Right renal pelvis (tissue), 4 donors: ENCODE measurements at regions not wholly inside any gene's neighbourhood (a gene's known extent, or its start where the extent isn't known, plus 50 kb on each side); places are given as distances from the start of the nearest gene placed in this dataset.

Experiments
- DNase-seq, 4 donors: peaks; one replicate each; pipeline ENCODE4 v3.0.0-alpha.2; 2013; ENCODE audit warnings: low read depth in 4 of 4, low spot score in 3 of 4, missing footprints in 1 of 4

GRCh38 chr6:1545654-1546053 lies 64.1 kb upstream of the FOXC1 start:
- no peak for DNase-seq

GRCh38 chr6:1547785-1548184 lies 61.9 kb upstream of the FOXC1 start:
- no peak for DNase-seq

- DNase-seq = no peak
Observed at GRCh38 chr6:1551249-1551648, 58.5 kb upstream of the FOXC1 start.

GRCh38 chr6:1552296-1552761 lies 57.4 kb upstream of the FOXC1 start:
- DNase-seq = no peak

- no peak for DNase-seq
Observed at GRCh38 chr6:1553562-1554083, 56.1 kb upstream of the FOXC1 start.

- no peak for DNase-seq
Observed at GRCh38 chr6:1554141-1554475, 55.6 kb upstream of the FOXC1 start.

GRCh38 chr6:1554476-1555310 lies 55.0 kb upstream of the FOXC1 start:
- peak in 2 of 4 donors; percentile 29 to 53 for DNase-seq

GRCh38 chr6:1558388-1558787 lies 51.3 kb upstream of the FOXC1 start:
- DNase-seq = no peak
